ENCODE measurements at regions not wholly inside any gene's neighbourhood (a gene's known extent, or its start where the extent isn't known, plus 50 kb on each side); places are given as distances from the start of the nearest gene placed in this dataset.
A peak's percentile ranks its signal among the peaks of the same experiment; 100 is the strongest.

GRCh38 chr1:65687428-65688214, 105.1 kb upstream of the PDE4B start:
- peak; percentile 34 to 65 (median 61) for DNase-seq

- no peak for DNase-seq
Measured at GRCh38 chr1:65688215-65688566, 104.5 kb upstream of the PDE4B start.

- no peak for DNase-seq
Measured at GRCh38 chr1:65688848-65689247, 103.8 kb upstream of the PDE4B start.

GRCh38 chr1:65691152-65691900, 101.4 kb upstream of the PDE4B start:
- no peak for DNase-seq

- no peak for DNase-seq
Measured at GRCh38 chr1:65691972-65692371, 100.7 kb upstream of the PDE4B start.

GRCh38 chr1:65694126-65694525, 98.6 kb upstream of the PDE4B start:
- DNase-seq, result no peak

GRCh38 chr1:65694933-65695332, 97.8 kb upstream of the PDE4B start:
- DNase-seq, result no peak

- DNase-seq, result no peak
Measured at GRCh38 chr1:65698590-65698989, 94.1 kb upstream of the PDE4B start.

- DNase-seq, result no peak
Measured at GRCh38 chr1:65703853-65704252, 88.8 kb upstream of the PDE4B start.

GRCh38 chr1:65704318-65704717, 88.4 kb upstream of the PDE4B start:
- no peak for DNase-seq

- DNase-seq, result peak in 1 of 5 experiments; percentile 8
Measured at GRCh38 chr1:65717815-65718454, 74.8 kb upstream of the PDE4B start.

- DNase-seq, result no peak
Measured at GRCh38 chr1:65719391-65719790, 73.3 kb upstream of the PDE4B start.

GRCh38 chr1:65722461-65722860, 70.2 kb upstream of the PDE4B start:
- no peak for DNase-seq

- no peak for DNase-seq
Measured at GRCh38 chr1:65724151-65724550, 68.5 kb upstream of the PDE4B start.

- DNase-seq, result no peak
Measured at GRCh38 chr1:65725064-65725463, 67.6 kb upstream of the PDE4B start.

GRCh38 chr1:65728504-65728903, 64.2 kb upstream of the PDE4B start:
- no peak for DNase-seq

- DNase-seq, result no peak
Measured at GRCh38 chr1:65729259-65729658, 63.4 kb upstream of the PDE4B start.

GRCh38 chr1:65734979-65735378, 57.7 kb upstream of the PDE4B start:
- DNase-seq, result no peak

- DNase-seq, result no peak
Measured at GRCh38 chr1:65741993-65742392, 50.7 kb upstream of the PDE4B start.
